Fibroblast of pulmonary artery (primary cell): ENCODE measurements at regions not wholly inside any gene's neighbourhood (a gene's known extent, or its start where the extent isn't known, plus 50 kb on each side); places are given as distances from the start of the nearest gene placed in this dataset.
A peak's percentile ranks its signal among the peaks of the same experiment; 100 is the strongest.
"Not testable (repeated sequence)": the region's sequence is repeated elsewhere in the genome, so short reads cannot be mapped to it uniquely, and the experiment has no call there.

Experiments
- DNase-seq: peaks from one replicate; pipeline ENCODE4 v3.0.0-alpha.2; 2010; ENCODE audit warnings: low read depth
- H3K4me3 ChIP-seq: replicated peaks from 2 replicates; pipeline ENCODE4 v1.5.1; 2011; ENCODE audit warnings: low read depth, mild to moderate bottlenecking, control low read depth, low read length, moderate library complexity
- CTCF ChIP-seq: IDR thresholded peaks from 2 replicates; pipeline ENCODE4 v1.5.1; 2011; ENCODE audit warnings: mild to moderate bottlenecking, control low read depth, low read length, inconsistent platforms; ENCODE audit errors: missing control alignments

GRCh38 chr2:239648607-239649006 is 247.8 kb upstream of the HDAC4 start:
- DNase-seq = no peak
- TF ChIP-seq CTCF = no peak

GRCh38 chr2:239647052-239647819 is 246.4 kb upstream of the HDAC4 start:
- DNase-seq = no peak
- TF ChIP-seq CTCF = no peak
- H3K4me3 ChIP-seq = no peak overlapping the region

More at GRCh38 chr2:239648607-239649006, 247.8 kb upstream of the HDAC4 start:
- H3K4me3 ChIP-seq = no peak overlapping the region

- no peak for DNase-seq
- no peak for TF ChIP-seq CTCF
- H3K4me3 ChIP-seq = no peak overlapping the region
Observed at GRCh38 chr2:239646184-239646583, 245.4 kb upstream of the HDAC4 start.

DNA sequence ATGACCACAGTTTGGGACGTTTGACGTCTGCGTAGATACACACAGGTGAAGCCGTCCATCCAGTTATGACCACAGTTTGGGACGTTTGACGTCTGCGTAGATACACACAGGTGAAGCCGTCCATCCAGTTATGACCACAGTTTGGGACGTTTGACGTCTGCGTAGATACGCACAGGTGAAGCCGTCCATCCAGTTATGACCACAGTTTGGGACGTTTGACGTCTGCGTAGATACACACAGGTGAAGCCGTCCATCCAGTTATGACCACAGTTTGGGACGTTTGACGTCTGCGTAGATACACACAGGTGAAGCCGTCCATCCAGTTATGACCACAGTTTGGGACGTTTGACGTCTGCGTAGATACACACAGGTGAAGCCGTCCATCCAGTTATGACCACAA is 243.8 kb upstream of the HDAC4 start:
- DNase-seq = not testable (repeated sequence)

DNA sequence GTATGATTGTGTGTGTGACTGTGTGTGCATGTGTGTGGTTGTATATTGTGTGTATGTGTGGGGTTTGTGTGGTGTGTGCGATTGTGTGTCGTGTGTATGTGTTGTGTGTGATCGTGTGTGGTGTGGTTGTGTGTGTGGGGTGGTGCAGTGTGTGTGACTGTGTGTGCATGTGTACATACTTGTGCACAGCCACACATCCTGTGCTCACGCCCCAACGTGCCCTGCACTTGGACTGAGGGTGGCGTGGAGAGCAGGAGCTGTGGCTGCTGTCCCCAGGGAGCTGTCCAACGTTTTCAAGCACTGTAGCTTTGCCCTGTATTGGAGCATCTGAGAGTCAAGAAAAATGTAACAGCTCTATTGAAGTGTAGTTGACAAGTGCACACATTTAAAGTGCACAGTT is 243.2 kb upstream of the HDAC4 start:
- no peak for TF ChIP-seq CTCF
- no peak overlapping the region for H3K4me3 ChIP-seq
- peak; percentile 30 for DNase-seq

More for the DNA sequence above, 243.8 kb upstream of the HDAC4 start:
- H3K4me3 ChIP-seq = not testable (repeated sequence)

GRCh38 chr2:239642406-239643004 is 241.7 kb upstream of the HDAC4 start:
- DNase-seq = no peak
- no peak for TF ChIP-seq CTCF

DNA sequence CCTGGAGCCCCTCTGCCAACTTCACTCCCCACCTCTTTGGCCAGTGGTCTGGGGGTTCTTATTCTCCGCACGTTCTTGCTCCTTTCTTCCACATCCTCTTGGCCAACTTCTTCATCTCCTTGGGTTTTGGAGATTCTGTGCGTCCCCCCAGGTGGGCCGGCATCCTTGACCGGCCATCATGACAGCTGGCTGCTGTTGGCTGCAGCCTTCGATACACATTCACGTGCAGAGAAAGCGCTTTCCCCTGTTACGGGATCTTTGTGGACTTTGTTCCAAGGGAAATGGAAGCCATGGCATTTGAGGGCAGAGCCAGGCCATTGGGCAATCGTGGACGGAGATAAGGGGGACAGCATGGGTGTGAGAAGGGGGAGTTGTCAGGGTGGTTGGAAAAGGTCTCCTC is 241.1 kb upstream of the HDAC4 start:
- DNase-seq = not testable (repeated sequence)

More at GRCh38 chr2:239642406-239643004, 241.7 kb upstream of the HDAC4 start:
- H3K4me3 ChIP-seq = no peak overlapping the region

More for the DNA sequence above, 241.1 kb upstream of the HDAC4 start:
- H3K4me3 ChIP-seq = not testable (repeated sequence)
